IMR-90 (cell line): ENCODE measurements at regions not wholly inside any gene's neighbourhood (a gene's known extent, or its start where the extent isn't known, plus 50 kb on each side); places are given as distances from the start of the nearest gene placed in this dataset.

Source experiments
- ATAC-seq: fragments of 200-7000 bp; cut with Tn5 transposase; 2 replicates; pipeline ENCODE4 v1.9.1; 2020; ENCODE audit warnings: low read depth, mild to moderate bottlenecking, moderate library complexity
- BruUV-seq: library from RNA; stranded (reverse); fragments of 400-500 nt; replicated peaks from 2 replicates; lab custom pipeline; 2021; lab: Mats Ljungman, UMichigan
- CTCF ChIA-PET: fragments of 300-600 bp; formaldehyde crosslinking; extraction: SDS; loops from one replicate; lab custom pipeline; 2021; ENCODE audit warnings: antibody characterized with exemption; lab: Yijun Ruan, JAX
- POLR2A ChIA-PET: fragments of 300-600 bp; sonication (Branson Sonifier 250); formaldehyde crosslinking; loops from one replicate; lab custom pipeline; 2022; ENCODE audit warnings: antibody characterized with exemption; ENCODE audit not compliant: unreplicated experiment; lab: Charles Lee
- DNase-seq: peaks from one replicate; pipeline ENCODE4 v3.0.0; 2013
- H2AFZ ChIP-seq: replicated peaks from 2 replicates; pipeline ENCODE3; 2013; ENCODE audit warnings: low read length, mild to moderate bottlenecking; ENCODE audit not compliant: poor library complexity
- H2AK5ac ChIP-seq: 2 replicates; pipeline ENCODE4 v1.6.1; 2013; ENCODE audit warnings: low read depth, low read length, inconsistent platforms
- H2AK9ac ChIP-seq: replicated peaks from 2 replicates; pipeline ENCODE3; 2013; ENCODE audit warnings: mild to moderate bottlenecking, low read depth, low read length, moderate library complexity; ENCODE audit not compliant: poor library complexity
- H2BK120ac ChIP-seq: 2 replicates; pipeline ENCODE4 v1.6.1; 2013; ENCODE audit warnings: low read depth, low read length, inconsistent platforms
- H2BK15ac ChIP-seq: 3 replicates; pipeline ENCODE4 v1.6.1; 2013; ENCODE audit warnings: low read depth, low read length, inconsistent platforms
- H2BK20ac ChIP-seq: 2 replicates; pipeline ENCODE4 v1.6.1; 2013; ENCODE audit warnings: low read depth, mild to moderate bottlenecking, inconsistent platforms, low read length, moderate library complexity
- H2BK5ac ChIP-seq: 2 replicates; pipeline ENCODE4 v1.6.1; 2013; ENCODE audit warnings: mild to moderate bottlenecking, low read depth, low read length, inconsistent platforms; ENCODE audit not compliant: poor library complexity, severe bottlenecking
- H3K14ac ChIP-seq: replicated peaks from 2 replicates; pipeline ENCODE4 v1.6.1; 2013; ENCODE audit warnings: low read depth, low read length, inconsistent platforms
- H3K18ac ChIP-seq: 2 replicates; pipeline ENCODE4 v1.6.1; 2013; ENCODE audit warnings: low read depth, low read length, control low read depth
- H3K23ac ChIP-seq: 2 replicates; pipeline ENCODE4 v1.6.1; 2013; ENCODE audit warnings: low read depth, low read length, inconsistent platforms
- H3K27ac ChIP-seq: 2 replicates; pipeline ENCODE4 v1.5.1; 2013; ENCODE audit warnings: mild to moderate bottlenecking, control low read depth, low read length; ENCODE audit not compliant: insufficient read depth
- H3K27me3 ChIP-seq: 2 replicates; pipeline ENCODE4 v1.6.1; 2013; ENCODE audit warnings: low read length; ENCODE audit not compliant: control insufficient read depth, insufficient read depth
- H3K36me3 ChIP-seq: 2 replicates; pipeline ENCODE4 v1.6.1; 2013; ENCODE audit warnings: low read length, mixed read lengths; ENCODE audit not compliant: control insufficient read depth, insufficient read depth
- H3K4ac ChIP-seq: 2 replicates; pipeline ENCODE4 v1.6.1; 2013; ENCODE audit warnings: low read depth, low read length, inconsistent platforms
- H3K4me1 ChIP-seq: 2 replicates; pipeline ENCODE4 v1.6.1; 2013; ENCODE audit warnings: low read length, mixed read lengths; ENCODE audit not compliant: control insufficient read depth, insufficient read depth
- H3K4me2 ChIP-seq: 2 replicates; pipeline ENCODE4 v1.6.1; 2013; ENCODE audit warnings: low read depth, mild to moderate bottlenecking, control low read depth, low read length, moderate library complexity
- H3K4me3 ChIP-seq: 2 replicates; pipeline ENCODE4 v1.5.1; 2013; ENCODE audit warnings: low read depth, mild to moderate bottlenecking, control low read depth, low read length, moderate library complexity; ENCODE audit not compliant: insufficient read depth
- H3K56ac ChIP-seq: 2 replicates; pipeline ENCODE4 v1.6.1; 2013; ENCODE audit warnings: low read length, inconsistent platforms; ENCODE audit not compliant: insufficient read depth; ENCODE audit errors: extremely low read depth
- H3K79me1 ChIP-seq, 2 experiments: 2 replicates each; pipeline ENCODE4 v1.6.1; 2013; ENCODE audit warnings: low read length in 2 of 2, inconsistent platforms in 1 of 2, low read depth in 1 of 2
- H3K9ac ChIP-seq: 2 replicates; pipeline ENCODE4 v1.6.1; 2013; ENCODE audit warnings: low read depth, low read length, control low read depth
- H3K9me1 ChIP-seq: 2 replicates; pipeline ENCODE4 v1.6.1; 2013; ENCODE audit warnings: low read length, inconsistent platforms; ENCODE audit not compliant: insufficient read depth
- H3K9me3 ChIP-seq: 2 replicates; pipeline ENCODE4 v1.6.1; 2013; ENCODE audit warnings: low read length; ENCODE audit not compliant: control insufficient read depth, insufficient read depth
- H4K20me1 ChIP-seq: 2 replicates; pipeline ENCODE4 v1.6.1; 2013; ENCODE audit warnings: low read length, inconsistent platforms; ENCODE audit not compliant: insufficient read depth
- H4K5ac ChIP-seq: 2 replicates; pipeline ENCODE4 v1.6.1; 2013; ENCODE audit warnings: mild to moderate bottlenecking, low read depth, low read length, control low read depth
- H4K8ac ChIP-seq, 2 experiments: 2 replicates each; pipeline ENCODE4 v1.6.1; 2013; ENCODE audit warnings: low read depth in 2 of 2, low read length in 2 of 2, control low read depth in 1 of 2, inconsistent platforms in 1 of 2
- H4K91ac ChIP-seq: 2 replicates; pipeline ENCODE4 v1.6.1; 2013; ENCODE audit warnings: low read depth, low read length, inconsistent platforms; ENCODE audit not compliant: insufficient read depth
- POLR2A ChIP-seq: IDR thresholded peaks from 2 replicates; pipeline ENCODE4 v1.6.1; 2012; ENCODE audit warnings: mild to moderate bottlenecking, low read depth, low read length
- WGBS, 2 experiments: methylation state at CpG; one replicate each; pipeline versions ENCODE4 v1.1.5 to v1.1.7; 2013; ENCODE audit warnings: missing lambda C conversion rate in 2 of 2; ENCODE audit not compliant: insufficient read length in 1 of 2; ENCODE audit errors: extremely low coverage in 2 of 2; 5-methylcytosine and 5-hydroxymethylcytosine counted together
- dilution Hi-C: fragments of 300-500 bp; cut with HindIII; formaldehyde crosslinking; loops from one replicate; pipeline ENCODE4 v1.14.3; 2018; ENCODE audit warnings: low sequenced_read_pairs; ENCODE audit not compliant: unreplicated experiment
- in situ Hi-C: fragments of 300-500 bp; cut with MboI; formaldehyde crosslinking; loops from 3 replicates; pipeline ENCODE4 v1.14.3; 2019; ENCODE audit warnings: low sequenced_read_pairs, inconsistent platforms, mixed read lengths
- intact Hi-C: fragments of 100-400 bp; cut with micrococcal nuclease; formaldehyde crosslinking; loops from 2 replicates; pipeline ENCODE4 v1.10.0; 2022

- Histone ChIP-seq H2BK15ac (no peak overlapping the region), H3K4me2 (no peak overlapping the region), H3K9me3 (no peaks in the 10 kb centered on the region; the same call in 1 of the 2 replicates), H3K27ac (no peak overlapping the region), H3K79me1 (no peaks in the 10 kb centered on the region), H2AK5ac (no peak overlapping the region), H3K18ac (no peak overlapping the region), H4K20me1 (no peaks in the 10 kb centered on the region), H2BK20ac (no peak overlapping the region), H2BK120ac (no peak overlapping the region), H3K4ac (no peak overlapping the region), H3K4me3 (no peak overlapping the region), H2AK9ac (no peak overlapping the region), H4K91ac (no peak overlapping the region), H3K27me3 (no peaks in the 10 kb centered on the region), H3K36me3 (no peaks in the 10 kb centered on the region), H3K9ac (no peak overlapping the region), H2AFZ (no peak overlapping the region), H4K8ac (no peak overlapping the region), H3K56ac (no peak overlapping the region), H3K9me1 (no peaks in the 10 kb centered on the region), H3K23ac (no peak overlapping the region), H4K5ac (no peak overlapping the region), H3K4me1 (no peaks in the 10 kb centered on the region), H2BK5ac (no peak overlapping the region), H3K14ac (no peak overlapping the region)
- intact Hi-C loops (no loop called here), dilution Hi-C loops (no loop called here), in situ Hi-C loops (no loop called here)
- no CpG with 5 or more reads among the region's 4 CpGs for WGBS, 2 experiments
- POLR2A ChIA-PET: no interaction called here
- DNase-seq (no peak), ATAC-seq (no peak)
- TF ChIP-seq POLR2A: no peak
- BruUV-seq: no TSS peak
- CTCF ChIA-PET: no interaction called here
Observed at GRCh38 chr5:167208911-167209310, 1082.5 kb upstream of the WWC1 start.
